Left lung (tissue), 4 donors: ENCODE measurements at regions not wholly inside any gene's neighbourhood (a gene's known extent, or its start where the extent isn't known, plus 50 kb on each side); places are given as distances from the start of the nearest gene placed in this dataset.

Experiments used
- ATAC-seq: fragments of 200-7000 bp; cut with Tn5 transposase; one replicate; pipeline ENCODE4 v1.9.1; 2020; ENCODE audit warnings: moderate library complexity
- DNase-seq, 4 donors: peaks; one replicate each; pipeline ENCODE4 v3.0.0-alpha.2; 2013 to 2020
- H3K27ac ChIP-seq, 2 donors: fragments of 200-600 bp; sonication (generic) in 1 of 2; one replicate each; pipeline versions ENCODE4 v1.5.0 to v1.8.0; 2020 to 2021
- H3K27me3 ChIP-seq, 2 donors: fragments of 200-600 bp; sonication (generic) in 1 of 2; one replicate each; pipeline versions ENCODE4 v1.5.0 to v1.8.0; 2020 to 2021
- H3K36me3 ChIP-seq, 2 donors: fragments of 200-600 bp; sonication (generic) in 1 of 2; one replicate each; pipeline versions ENCODE4 v1.5.0 to v1.8.0; 2020 to 2021
- H3K4me1 ChIP-seq, 2 donors: fragments of 200-600 bp; one replicate each; pipeline ENCODE4 v1.8.0; 2021
- H3K4me3 ChIP-seq, 2 donors: fragments of 200-600 bp; sonication (generic) in 1 of 2; one replicate each; pipeline versions ENCODE4 v1.5.0 to v1.8.0; 2020 to 2021; ENCODE audit warnings: mild to moderate bottlenecking in 1 of 2
- H3K9me3 ChIP-seq, 2 donors: fragments of 200-600 bp; sonication (generic) in 1 of 2; one replicate each; pipeline versions ENCODE4 v1.5.0 to v1.8.0; 2020 to 2021
- CTCF ChIP-seq, 2 donors: fragments of 200-600 bp; sonication (generic) in 1 of 2; IDR thresholded peaks; one replicate each; pipeline versions ENCODE4 v1.5.0 to v1.8.0; 2021; ENCODE audit warnings: antibody characterized with exemption in 2 of 2
- intact Hi-C, 2 donors: fragments of 100-400 bp; cut with DNase I; formaldehyde crosslinking; loops; one replicate each; pipeline versions ENCODE4 v1.11.2 to v1.14.2; 2022
- donor health status: DM: no; HTN: yes; CAD: no.
- donor health status: DM: no; HTN: no; CAD: no.

- peaks cover 0 to 3% of the 10 kb centered on the region in 2 donors for H3K4me1 ChIP-seq
- DNase-seq (no peak), ATAC-seq (no peak)
- H3K27me3 ChIP-seq = peaks cover 0 to 14% of the 10 kb centered on the region in 2 donors
- H3K27ac ChIP-seq = no peak overlapping the region
- H3K36me3 ChIP-seq = no peaks in the 10 kb centered on the region
- H3K9me3 ChIP-seq = no peaks in the 10 kb centered on the region
- intact Hi-C loops = no loop called here
- TF ChIP-seq CTCF (IDR thresholded peaks at IDR 0.05) = no peak
- H3K4me3 ChIP-seq = no peak overlapping the region
Observed at GRCh38 chr22:27533105-27533745, 268.3 kb downstream of the MN1 start.

- no peak for TF ChIP-seq CTCF (IDR thresholded peaks at IDR 0.05)
- Histone ChIP-seq H3K4me1 (peaks cover 0 to 3% of the 10 kb centered on the region in 2 donors), H3K4me3 (no peak overlapping the region), H3K27me3 (peaks cover 0 to 14% of the 10 kb centered on the region in 2 donors), H3K27ac (no peak overlapping the region), H3K9me3 (no peaks in the 10 kb centered on the region), H3K36me3 (no peaks in the 10 kb centered on the region)
- intact Hi-C loops = no loop called here
- ATAC-seq (peak; percentile 33), DNase-seq (no peak)
Observed at GRCh38 chr22:27534720-27535125, 266.8 kb downstream of the MN1 start.

- H3K36me3 ChIP-seq = no peaks in the 10 kb centered on the region
- no peak for TF ChIP-seq CTCF (IDR thresholded peaks at IDR 0.05)
- no peak for ATAC-seq
- H3K4me3 ChIP-seq = no peak overlapping the region
- peaks cover 0 to 3% of the 10 kb centered on the region in 2 donors for H3K4me1 ChIP-seq
- H3K9me3 ChIP-seq = no peaks in the 10 kb centered on the region
- intact Hi-C loops = no loop called here
- DNase-seq = no peak
- H3K27me3 ChIP-seq = peaks cover 0 to 14% of the 10 kb centered on the region in 2 donors
- H3K27ac ChIP-seq = no peak overlapping the region
Observed at GRCh38 chr22:27535452-27535851, 266.1 kb downstream of the MN1 start.

- DNase-seq (peak in 2 of 4 donors; percentile 45 to 61), ATAC-seq (no peak)
- H3K27me3 ChIP-seq = peaks cover 0 to 14% of the 10 kb centered on the region in 2 donors
- H3K27ac ChIP-seq = no peak overlapping the region
- H3K9me3 ChIP-seq = no peaks in the 10 kb centered on the region
- H3K4me3 ChIP-seq = no peak overlapping the region
- H3K36me3 ChIP-seq = no peaks in the 10 kb centered on the region
- H3K4me1 ChIP-seq = peaks cover 0 to 3% of the 10 kb centered on the region in 2 donors
- intact Hi-C loops = no loop called here
- TF ChIP-seq CTCF (IDR thresholded peaks at IDR 0.05) = no peak
Observed at GRCh38 chr22:27537501-27537900, 264.1 kb downstream of the MN1 start.

GRCh38 chr22:27538666-27539065, 262.9 kb downstream of the MN1 start:
- Histone ChIP-seq H3K27ac (no peak overlapping the region), H3K9me3 (no peaks in the 10 kb centered on the region), H3K4me1 (peaks cover 0 to 3% of the 10 kb centered on the region in 2 donors), H3K36me3 (no peaks in the 10 kb centered on the region), H3K4me3 (no peak overlapping the region), H3K27me3 (peaks cover 0 to 9% of the 10 kb centered on the region in 2 donors)
- no peak for DNase-seq
- intact Hi-C loops = no loop called here
- ATAC-seq = no peak
- TF ChIP-seq CTCF (IDR thresholded peaks at IDR 0.05) = no peak
